ENCODE measurements at regions not wholly inside any gene's neighbourhood (a gene's known extent, or its start where the extent isn't known, plus 50 kb on each side); places are given as distances from the start of the nearest gene placed in this dataset.
"Not testable (repeated sequence)": the region's sequence is repeated elsewhere in the genome, so short reads cannot be mapped to it uniquely, and the experiment has no call there.

DNA sequence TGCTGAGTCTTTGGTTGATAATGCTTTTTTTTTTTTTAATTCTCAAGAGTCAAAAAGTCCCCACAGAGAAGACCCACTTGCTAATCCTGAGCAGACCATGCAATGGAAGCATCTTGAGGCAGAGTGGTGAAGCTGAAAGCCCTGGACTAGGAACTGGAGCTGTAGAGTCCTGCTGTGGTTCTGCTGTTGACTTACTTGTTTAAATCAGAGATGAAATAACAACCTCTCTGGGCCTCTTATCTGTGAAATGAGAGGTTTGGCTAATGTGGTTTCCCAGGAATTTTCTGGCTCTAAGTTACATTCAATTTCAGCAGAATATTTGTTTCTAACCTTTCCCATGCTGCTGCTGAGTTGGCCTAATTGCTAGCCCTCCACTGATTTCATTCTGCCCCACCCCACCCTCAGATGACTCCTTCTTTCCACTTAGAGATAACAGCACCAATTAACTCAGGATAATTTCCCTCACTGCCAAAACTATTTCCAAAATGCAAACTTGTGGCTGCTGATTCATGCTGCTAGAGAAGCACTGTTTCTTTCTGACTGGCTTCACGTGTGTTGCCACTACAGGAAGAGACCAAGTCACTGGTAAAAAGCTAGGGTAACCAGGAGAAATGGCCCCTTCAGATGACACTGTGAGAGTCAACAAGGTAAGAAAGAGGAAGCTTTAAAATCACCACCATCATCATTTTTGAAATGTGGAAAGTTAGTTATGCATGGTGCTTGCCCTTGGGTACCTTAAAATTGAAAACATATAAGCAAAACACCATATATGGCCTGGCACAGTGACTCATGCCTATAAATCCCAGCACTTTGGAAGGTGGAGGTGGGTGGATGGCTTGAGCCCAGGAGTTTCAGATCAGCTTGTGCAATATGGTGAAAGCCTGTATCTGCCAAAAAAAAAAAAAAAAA lies 326.4 kb downstream of the DCHS2 start:
- FAIRE-seq: peak; percentile 65
- peak; percentile 66 for DNase-seq (ENCODE audit: low spot score)

DNA sequence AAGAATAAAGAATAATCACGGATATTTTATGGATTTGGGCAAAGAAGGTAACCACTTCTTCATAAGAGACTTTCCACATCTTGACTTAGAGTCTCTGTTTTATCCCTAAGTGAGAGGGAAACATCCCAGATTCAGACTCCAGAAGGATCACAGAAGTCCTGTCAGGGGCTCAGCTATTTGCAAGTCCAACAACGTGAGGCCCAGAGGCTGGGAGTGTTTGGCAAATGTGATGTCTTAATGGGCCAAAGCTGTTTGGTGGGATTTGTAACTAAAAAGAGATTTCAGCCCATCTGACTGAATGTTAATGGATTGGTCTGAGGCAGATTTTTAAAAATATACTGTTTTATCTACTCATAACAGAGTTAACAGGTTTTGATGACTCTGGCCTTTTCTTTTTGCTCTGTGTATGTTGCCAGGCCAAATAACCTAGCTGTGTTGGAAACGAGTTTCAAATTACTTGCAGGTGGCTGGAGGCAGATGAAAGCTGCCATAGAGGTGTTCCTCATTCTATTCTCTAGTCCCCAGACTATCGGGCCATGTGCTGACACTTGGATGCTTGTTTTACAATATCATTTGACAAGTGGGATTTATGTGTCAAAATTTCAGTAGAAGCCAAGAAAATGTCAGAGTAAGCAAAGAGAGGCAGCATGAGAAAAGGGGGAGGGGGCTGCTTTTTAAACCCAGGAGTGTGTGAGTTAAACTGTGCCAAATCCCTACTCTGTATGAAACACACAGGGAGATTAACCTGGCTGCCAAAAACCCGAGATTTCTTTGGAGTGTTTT lies 330.9 kb downstream of the DCHS2 start:
- FAIRE-seq (no peak), DNase-seq (ENCODE audit: low spot score) (no peak)

DNA sequence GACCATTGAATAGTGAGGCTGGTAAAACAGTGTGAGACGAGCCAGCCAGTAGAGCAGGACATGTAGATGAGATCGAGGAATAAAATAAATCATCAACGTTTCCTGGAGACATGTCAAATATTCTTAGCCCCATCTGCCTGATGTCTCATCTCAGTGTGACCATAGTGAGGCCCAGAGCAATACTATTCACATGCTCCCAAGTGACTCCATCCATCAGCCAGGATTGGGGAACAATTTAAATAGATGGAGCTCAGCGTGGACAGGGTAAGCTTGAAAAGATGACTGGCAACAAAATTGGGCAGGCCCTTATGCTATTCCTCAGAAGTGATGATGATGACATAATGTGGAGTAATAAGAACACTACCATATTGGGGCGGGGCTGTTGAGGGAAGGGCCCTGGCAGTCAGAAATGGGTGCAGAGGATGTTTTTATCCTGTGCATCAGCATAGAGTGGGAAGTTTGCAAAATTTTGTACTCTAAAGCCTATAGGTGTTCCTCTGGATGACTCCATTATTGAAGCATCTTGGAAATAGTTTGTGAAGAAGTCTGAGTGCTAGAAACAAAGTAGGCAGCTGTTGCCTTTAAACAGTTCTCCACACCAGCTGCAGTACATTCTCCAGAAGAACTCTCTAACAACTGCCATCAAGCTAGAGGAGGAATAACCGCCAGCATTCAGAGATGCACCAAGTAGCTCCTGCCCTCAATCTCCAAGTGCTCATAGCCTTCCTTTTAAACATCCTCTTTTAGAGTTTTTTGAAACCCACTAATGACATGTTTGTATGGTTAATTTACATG lies 333.0 kb downstream of the DCHS2 start:
- no peak for DNase-seq (ENCODE audit: low spot score)
- FAIRE-seq: no peak

DNA sequence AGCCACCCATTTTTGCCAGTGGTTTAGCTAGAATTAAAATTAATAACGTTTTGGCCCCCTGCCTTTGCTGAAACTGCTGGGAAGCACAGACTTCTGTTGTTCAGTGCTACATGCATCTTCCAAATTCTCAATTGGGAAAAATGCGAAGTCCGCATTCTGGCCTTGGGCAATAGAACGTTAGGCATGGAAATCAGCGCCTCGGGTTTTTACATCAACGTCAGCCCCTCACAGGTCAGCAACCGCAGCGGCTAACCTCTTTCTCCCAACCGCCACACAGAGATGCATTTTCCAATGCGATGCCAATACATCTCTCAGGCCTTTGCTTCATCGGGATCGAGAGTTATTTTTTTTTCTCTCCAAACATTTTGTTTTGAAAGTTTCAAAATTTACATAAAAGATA lies 339.1 kb downstream of the DCHS2 start:
- DNase-seq (ENCODE audit: low spot score) (no peak), FAIRE-seq (no peak)

DNA sequence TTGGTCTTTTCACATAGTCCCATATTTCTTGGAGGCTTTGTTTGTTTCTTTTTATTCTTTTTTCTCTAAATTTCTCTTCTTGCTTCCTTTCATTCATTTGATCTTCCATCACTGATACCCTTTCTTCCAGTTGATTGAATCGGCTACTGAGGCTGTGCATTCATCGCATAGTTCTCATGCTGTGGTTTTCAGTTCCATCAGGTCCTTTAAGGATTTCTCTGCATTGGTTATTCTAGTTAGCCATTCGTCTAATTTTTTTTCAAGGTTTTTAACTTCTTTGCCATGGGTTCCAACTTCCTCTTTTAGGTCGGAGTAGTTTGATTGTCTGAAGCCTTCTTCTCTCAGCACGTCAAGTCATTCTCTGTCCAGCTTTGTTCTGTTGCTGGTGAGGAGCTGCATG lies 342.4 kb downstream of the DCHS2 start:
- not testable (repeated sequence) for FAIRE-seq; DNase-seq (ENCODE audit: low spot score)

DNA sequence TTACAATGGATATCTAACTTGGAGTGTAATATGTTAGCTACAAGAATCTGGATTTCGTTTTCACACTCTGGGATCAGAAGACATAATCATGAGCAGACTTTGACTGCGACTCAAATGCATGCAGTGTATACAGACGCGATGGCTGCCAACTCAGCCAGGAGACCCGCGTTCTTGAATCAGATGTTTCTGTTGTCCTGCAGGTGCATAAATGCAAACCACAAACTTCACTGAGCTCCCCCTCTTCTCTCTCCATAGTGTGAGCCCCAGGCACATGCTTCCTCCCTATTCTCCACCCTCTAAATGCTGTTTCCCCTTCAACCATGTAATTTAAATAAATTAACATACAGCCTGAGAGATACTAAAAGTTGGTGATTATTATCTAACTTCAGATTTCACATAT lies 347.9 kb downstream of the DCHS2 start:
- FAIRE-seq: no peak

DNA sequence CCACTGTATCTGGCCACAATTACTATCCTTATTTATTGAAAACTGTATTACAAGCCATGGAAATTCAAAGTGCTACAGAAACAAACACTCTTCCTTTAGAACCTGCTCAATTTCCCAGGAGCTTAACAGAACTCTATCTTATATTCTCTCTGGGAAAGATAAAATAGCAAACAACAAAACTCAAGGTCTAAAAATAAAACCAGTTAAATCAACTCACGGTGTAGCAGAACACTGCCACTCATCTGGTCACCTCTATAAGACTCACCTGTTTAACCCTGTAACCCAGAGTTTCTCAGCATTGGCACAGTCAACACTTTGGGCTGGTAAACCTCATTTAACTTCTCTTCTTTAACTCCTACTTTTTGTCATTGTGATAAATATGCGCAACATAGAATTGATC lies 348.9 kb downstream of the DCHS2 start:
- no peak for DNase-seq (ENCODE audit: low spot score)
- FAIRE-seq: no peak

More for the DNA sequence above, 347.9 kb downstream of the DCHS2 start:
- DNase-seq (ENCODE audit: low spot score): no peak

DNA sequence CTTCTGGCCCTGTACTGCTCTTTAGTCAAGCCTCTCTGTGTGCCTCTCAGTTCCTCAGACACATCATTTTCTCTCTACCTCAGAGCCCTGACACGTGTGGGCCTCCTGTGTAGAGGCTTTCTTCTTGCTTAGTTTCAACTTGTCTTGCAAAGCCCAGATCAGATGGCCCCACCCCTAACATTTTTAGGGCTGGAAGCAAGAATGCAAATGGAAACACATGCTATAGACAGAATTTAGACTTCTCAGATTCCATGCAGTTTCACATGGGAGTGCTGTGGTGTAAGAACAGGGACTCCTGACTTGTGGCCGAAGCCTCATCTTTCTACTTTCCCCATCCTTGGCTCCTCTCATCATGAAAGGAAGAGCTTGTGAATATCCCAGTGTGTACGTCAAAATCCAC lies 350.7 kb downstream of the DCHS2 start:
- no peak for DNase-seq (ENCODE audit: low spot score)
- FAIRE-seq: no peak

DNA sequence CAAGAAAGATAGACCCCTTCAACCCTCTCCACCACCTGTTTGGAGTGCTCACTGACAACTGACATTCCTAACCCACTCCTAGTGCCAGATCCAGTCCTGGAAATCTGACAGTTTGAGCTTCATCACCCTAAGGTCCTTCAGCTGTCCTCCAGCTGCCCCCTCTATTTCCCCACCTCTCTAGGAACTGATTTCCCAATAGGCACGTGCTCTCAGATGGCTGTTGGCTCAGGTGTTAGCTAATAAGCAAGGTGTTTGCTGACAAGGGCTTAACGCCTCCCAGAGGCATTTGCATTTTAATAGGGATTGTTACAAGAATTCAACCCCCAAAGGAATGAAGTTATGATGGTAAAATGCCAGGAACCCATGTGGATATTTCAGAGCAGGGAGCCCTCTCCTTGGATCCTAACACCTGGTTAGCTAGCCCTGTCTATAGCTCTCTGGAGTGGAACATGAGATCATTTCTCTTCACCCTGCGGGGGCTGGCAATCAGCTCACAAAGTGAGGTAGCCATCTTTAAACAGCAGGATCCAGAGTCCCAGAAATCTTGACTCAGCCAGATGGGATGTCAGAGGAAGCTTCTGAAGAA lies 348.5 kb upstream of the SFRP2 start:
- DNase-seq (ENCODE audit: low spot score) (no peak), FAIRE-seq (no peak)

DNA sequence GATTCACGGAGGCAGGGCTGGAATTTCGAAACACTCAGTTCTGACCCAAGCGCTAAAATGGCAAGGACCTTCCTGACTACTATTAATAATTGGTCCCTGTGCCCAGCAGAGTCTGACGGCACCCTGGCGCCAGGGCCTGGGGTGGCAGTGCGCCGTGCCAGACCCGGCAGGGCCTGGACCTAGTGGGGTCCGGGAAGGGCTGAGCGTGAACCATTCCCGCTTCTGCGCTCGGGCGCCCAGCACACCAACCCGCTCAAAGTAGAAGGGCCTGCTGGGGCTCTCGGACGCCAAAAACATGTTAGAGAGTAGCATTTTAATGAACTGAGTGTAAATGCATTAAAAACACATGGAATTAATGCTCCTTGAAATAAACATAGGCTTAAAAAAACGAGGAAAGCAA lies 346.7 kb upstream of the SFRP2 start:
- FAIRE-seq (no peak), DNase-seq (ENCODE audit: low spot score) (no peak)

DNA sequence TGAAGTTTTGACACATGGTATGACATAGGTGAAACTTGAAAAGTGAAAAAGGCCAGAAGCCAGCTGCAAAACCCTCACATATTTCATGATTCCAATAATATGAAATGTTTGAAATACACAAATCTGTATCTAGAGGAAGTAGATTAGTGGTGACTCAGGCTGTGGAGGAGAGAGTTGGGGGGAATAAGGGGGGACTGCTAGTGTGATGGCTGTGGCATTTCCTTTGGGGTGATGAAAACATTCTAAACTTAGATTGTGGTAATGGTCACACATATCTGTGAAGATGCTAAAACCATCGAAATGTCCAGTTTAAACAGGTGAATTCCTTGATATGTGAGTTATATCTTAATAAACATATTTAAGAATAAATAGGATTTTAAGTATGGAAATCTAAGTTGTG lies 343.5 kb upstream of the SFRP2 start:
- no peak for DNase-seq (ENCODE audit: low spot score)
- FAIRE-seq: no peak

DNA sequence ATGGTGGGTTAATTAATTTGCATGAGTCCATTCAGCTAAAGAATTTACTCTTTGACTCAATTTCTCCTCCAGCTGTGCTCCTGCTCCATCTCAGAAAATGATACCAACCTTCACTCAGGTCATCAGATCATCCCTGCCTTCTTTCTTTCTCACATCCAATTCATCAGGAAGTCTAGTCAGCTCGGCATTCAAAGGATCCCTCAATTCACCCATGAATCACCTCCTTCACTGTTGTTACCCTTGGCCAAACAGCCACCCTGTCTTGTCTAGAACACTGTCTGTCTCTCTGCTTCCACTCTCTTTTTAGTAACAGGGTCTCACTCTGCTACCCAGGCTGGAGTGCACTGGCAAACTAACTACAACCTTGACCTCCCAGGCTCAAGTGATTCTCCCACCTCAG lies 337.4 kb upstream of the SFRP2 start:
- FAIRE-seq: no peak
- DNase-seq (ENCODE audit: low spot score): no peak

DNA sequence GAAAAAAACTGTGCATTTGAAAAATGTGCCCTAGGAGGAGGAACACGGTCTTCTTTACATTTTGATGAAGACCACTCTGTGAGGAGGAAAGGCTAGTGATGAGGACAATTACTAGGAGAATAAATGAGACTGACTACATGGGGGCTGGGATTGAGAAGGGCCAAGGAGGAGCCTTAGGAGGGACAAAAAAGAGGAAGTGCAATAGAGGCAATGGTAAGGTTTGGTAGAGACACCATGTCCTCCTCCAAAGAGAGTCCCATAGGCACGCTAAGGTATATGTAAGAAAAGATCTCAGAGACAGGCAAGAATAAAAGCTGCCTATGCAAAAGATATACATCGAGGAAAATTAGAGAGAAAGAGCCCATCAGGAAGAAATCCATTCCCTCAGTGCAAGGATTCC lies 336.5 kb upstream of the SFRP2 start:
- no peak for FAIRE-seq
- DNase-seq (ENCODE audit: low spot score): no peak

DNA sequence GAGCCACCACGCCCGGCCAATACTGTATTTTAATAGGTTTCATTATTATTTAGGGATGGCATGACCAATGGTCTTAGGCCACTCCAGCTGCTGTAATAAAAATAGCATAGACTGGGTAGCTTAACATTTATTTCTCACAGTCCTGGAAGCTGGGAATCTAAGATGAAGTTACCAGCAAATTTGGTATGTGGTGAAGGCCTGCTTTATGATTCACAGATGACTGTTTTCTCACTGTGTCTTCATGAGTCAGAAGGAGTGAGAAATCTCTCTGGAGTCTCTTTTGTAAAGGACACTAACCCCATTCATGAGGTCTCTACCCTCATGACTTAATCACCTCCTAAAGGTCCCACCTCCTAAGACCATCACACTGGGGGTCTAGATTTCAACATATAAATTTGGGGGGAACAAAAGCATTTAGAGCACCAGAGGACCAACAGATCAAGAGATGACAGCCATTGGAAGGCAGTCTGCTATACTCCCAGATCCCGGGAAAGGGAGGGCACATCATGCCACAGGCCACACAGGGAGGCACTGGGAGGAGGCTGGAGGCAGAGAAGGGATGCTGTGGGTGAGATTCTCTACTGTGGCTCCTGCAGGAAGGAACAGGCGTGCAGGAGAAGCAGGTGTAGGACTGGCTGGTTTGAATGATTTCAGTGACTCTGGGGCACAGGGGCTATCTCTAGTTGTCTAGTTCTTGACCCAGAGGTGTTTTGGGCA lies 335.8 kb upstream of the SFRP2 start:
- DNase-seq (ENCODE audit: low spot score) (peak; percentile 62), FAIRE-seq (no peak)

DNA sequence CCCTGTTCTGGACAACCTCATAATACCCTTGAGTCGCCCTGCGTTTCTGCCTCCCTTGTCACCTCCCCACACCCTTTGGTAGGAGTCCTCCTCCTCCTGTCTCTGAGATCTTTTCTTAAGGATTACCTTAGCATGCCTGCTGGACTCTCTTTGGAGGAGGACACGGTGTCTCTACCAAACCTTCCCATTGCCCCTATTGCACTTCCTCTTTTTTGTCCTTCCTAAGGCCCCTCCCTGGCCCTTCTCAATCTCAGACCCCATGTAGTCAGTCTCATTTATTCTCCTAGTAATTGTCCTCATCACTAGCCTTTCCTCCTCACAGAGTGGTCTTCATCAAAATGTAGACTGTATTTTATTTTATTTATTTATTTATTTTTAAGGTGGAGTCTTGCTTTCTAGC lies 335.0 kb upstream of the SFRP2 start:
- no peak for FAIRE-seq
- DNase-seq (ENCODE audit: low spot score): no peak

DNA sequence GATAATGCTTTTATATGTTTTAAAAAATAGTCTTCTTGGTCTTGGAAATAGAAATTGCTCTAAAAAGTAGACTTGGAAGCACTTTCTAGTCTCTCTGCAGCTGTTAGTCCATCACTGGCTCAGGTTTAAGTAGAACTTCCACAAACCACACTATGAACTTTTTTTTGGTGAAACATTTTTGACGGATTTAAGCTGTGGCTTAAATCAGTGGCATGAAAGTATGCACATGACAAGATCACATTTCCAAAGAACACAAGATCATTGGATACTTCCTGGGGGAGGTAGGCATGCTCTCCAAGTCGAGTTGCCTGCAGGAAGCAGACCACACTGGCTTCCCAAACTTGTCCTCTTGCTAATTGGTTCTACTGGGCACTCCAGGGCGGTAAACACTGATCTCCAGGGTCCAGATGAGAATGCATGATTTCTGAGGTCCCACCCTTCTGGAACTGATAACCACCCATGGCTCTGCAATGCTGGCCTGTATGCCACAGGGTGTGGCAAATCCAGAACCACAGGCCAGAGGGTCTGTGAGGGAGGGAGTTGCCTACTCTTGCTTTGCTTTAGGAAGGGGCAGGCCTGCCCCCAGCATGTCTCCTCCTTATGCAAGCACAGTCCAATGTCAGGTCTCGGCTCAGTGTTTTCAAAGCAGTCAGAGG lies 331.9 kb upstream of the SFRP2 start:
- DNase-seq (ENCODE audit: low spot score): no peak
- FAIRE-seq: no peak

DNA sequence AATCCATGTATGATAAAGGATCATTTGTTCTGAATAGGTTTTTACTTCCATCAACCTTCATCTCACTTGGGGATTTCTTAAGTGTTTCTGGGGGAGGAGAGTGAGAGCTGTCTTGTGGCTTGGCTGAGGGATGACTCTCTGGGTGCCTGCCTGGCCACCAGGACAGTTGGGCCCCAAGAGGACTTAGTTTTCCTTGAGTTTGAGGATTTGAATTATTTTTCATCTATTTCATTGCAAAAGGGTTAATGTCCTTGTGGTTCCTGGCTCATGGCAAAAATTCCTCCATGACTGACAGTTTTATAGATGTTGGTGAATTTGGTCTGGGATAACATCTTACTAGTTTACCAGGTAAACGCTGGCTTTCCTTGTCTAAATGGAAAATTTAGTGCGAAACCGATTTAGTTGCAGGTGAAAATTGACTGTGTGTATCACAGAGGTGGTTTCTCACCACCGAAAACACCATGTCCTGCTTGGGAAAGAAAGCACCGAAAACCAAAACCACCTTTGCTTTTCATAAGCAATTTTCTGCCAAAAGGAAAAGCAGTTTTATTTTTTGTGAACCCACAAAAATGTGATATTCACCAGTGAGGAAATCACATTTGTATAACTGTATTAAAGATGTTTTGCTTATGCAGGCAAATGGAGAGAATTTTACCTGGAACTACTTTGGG lies 331.3 kb upstream of the SFRP2 start:
- FAIRE-seq (no peak), DNase-seq (ENCODE audit: low spot score) (no peak)

DNA sequence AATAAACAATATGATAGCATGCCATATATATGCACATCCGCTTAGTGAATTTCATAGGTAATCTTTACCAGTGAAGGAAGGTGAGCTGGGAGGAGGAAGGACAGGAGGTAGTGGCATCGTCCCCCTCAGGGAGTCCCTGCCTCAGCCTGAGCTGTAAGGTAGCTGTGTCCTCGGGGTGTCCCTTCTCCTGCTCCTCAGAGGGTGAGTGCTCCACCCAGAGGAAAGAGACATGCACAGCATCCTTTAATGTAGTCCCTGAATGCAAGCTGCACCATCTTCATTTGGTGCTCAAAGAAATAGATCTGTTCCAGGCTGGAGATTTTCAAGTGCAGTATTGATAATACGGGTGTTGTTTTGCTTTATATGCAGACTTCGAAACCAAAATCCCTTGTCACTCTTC lies 330.4 kb upstream of the SFRP2 start:
- FAIRE-seq: no peak
- no peak for DNase-seq (ENCODE audit: low spot score)

DNA sequence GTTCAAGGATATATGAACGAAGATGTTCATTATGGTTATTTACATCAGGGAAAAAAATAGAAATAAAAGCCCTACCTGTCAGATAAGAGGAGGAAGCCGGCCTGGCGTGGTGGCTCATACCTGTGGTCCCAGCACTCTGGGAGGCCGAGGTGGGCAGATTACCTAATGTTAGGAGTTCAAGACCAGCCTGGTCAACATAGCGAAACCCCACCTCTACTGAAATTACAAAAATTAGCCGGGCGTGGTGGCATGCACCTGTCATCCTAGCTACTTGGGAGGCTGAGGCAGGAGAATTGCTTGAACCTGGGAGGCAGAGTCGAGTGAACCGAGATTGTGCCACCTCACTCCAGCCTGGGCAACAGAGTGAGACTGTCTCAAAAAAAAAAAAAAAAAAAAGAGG lies 328.8 kb upstream of the SFRP2 start:
- DNase-seq (ENCODE audit: low spot score); FAIRE-seq: not testable (repeated sequence)

DNA sequence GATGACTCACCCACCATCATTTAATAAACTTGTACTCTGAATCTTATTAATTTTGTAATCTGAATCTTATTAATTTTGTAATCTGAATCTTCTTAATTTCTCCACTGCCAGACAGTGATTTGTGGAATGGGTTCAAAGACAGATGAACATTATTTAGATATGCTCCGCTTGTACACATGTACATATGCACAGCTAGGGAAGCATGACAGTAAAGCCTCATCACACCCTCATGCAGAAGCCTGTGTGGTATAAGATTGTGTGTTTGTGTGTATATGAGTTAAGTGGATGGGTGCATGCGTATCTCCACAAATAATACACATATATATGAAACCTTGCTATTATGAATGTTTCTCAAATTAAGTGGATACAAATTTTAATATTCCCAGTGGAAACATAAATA lies 318.5 kb upstream of the SFRP2 start:
- FAIRE-seq (no peak), DNase-seq (ENCODE audit: low spot score) (no peak)

Data from urothelium cell line (cell line).